HUES64 (cell line): ENCODE measurements at regions not wholly inside any gene's neighbourhood (a gene's known extent, or its start where the extent isn't known, plus 50 kb on each side); places are given as distances from the start of the nearest gene placed in this dataset.

Experiments used
- H3K27ac ChIP-seq: 2 replicates; pipeline ENCODE4 v1.7.0; 2013; ENCODE audit warnings: low read depth, low read length, inconsistent platforms
- H3K27me3 ChIP-seq: 2 replicates; pipeline ENCODE4 v1.6.1; 2013; ENCODE audit warnings: mild to moderate bottlenecking, low read length; ENCODE audit not compliant: insufficient read depth
- H3K36me3 ChIP-seq: 2 replicates; pipeline ENCODE4 v1.6.1; 2013; ENCODE audit warnings: mild to moderate bottlenecking, low read length; ENCODE audit not compliant: insufficient read depth
- H3K4me1 ChIP-seq: 2 replicates; pipeline ENCODE4 v1.6.1; 2013; ENCODE audit warnings: mild to moderate bottlenecking, low read length, moderate library complexity; ENCODE audit not compliant: insufficient read depth
- H3K4me3 ChIP-seq: 2 replicates; pipeline ENCODE4 v1.5.1; 2013; ENCODE audit warnings: mild to moderate bottlenecking, low read length, moderate library complexity
- H3K9ac ChIP-seq: 2 replicates; pipeline ENCODE4 v1.6.1; 2013; ENCODE audit warnings: mild to moderate bottlenecking, low read depth, low read length
- H3K9me3 ChIP-seq: 2 replicates; pipeline ENCODE4 v1.6.1; 2013; ENCODE audit warnings: low read depth, low read length; ENCODE audit not compliant: insufficient read depth
- WGBS: fragments of 150-250, 120-280 bp; methylation state at CpG from one replicate; pipeline ENCODE4 v1.1.7; 2013; ENCODE audit warnings: missing lambda C conversion rate; 5-methylcytosine and 5-hydroxymethylcytosine counted together

DNA sequence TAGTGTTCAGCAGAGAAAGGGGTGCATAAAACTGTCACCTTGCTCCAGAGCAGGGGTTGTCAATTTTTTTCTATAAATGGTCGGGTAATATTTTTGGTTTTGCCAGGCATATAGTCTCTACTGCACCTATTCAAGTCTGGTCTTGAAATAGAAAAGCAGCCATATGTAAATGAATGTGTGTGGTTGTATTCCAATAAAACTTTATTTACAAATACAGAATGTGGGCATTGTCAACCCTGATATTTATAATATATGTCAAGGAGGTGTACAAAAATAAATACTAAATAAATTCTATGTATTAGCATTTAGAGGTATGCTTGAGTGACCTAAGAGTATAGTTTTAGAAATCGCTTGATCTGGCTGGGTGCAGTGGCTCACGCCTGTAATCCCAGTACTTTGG lies 97.6 kb upstream of the SPRY2 start:
- H3K27ac ChIP-seq, result no peak overlapping the region
- no peaks in the 10 kb centered on the region for H3K36me3 ChIP-seq
- peaks cover 2% of the 10 kb centered on the region; the same call in 1 of the 2 replicates for H3K4me1 ChIP-seq
- H3K9me3 ChIP-seq, result no peaks in the 10 kb centered on the region
- H3K9ac ChIP-seq, result no peak overlapping the region
- WGBS, result 94% methylated on average over 3 of the region's 3 CpGs
- no peaks in the 10 kb centered on the region for H3K27me3 ChIP-seq
- no peak overlapping the region for H3K4me3 ChIP-seq

DNA sequence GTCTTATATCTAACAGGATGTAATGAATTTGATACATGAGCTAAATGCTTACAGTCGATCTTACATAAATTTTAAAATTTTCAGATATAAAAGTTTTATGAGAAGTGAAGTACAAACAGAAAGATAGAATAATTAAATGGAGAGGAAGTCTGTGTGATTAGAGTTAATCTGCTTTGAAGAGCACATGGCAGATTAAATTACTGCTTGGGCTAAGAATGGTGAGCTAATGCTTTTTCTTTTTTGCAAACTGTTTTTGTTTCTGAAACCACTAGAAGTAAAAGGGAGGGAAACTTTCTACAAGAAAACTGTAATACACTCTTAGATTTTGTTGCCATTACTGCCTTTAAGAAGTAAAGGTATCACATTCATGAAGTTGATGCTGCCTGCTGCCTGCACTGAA lies 96.3 kb upstream of the SPRY2 start:
- Histone ChIP-seq H3K9me3 (no peaks in the 10 kb centered on the region), H3K27ac (no peak overlapping the region), H3K4me1 (no peaks in the 10 kb centered on the region), H3K27me3 (no peaks in the 10 kb centered on the region), H3K36me3 (no peaks in the 10 kb centered on the region), H3K4me3 (no peak overlapping the region), H3K9ac (no peak overlapping the region)
- no CpG with 5 or more reads among the region's 1 CpG for WGBS

DNA sequence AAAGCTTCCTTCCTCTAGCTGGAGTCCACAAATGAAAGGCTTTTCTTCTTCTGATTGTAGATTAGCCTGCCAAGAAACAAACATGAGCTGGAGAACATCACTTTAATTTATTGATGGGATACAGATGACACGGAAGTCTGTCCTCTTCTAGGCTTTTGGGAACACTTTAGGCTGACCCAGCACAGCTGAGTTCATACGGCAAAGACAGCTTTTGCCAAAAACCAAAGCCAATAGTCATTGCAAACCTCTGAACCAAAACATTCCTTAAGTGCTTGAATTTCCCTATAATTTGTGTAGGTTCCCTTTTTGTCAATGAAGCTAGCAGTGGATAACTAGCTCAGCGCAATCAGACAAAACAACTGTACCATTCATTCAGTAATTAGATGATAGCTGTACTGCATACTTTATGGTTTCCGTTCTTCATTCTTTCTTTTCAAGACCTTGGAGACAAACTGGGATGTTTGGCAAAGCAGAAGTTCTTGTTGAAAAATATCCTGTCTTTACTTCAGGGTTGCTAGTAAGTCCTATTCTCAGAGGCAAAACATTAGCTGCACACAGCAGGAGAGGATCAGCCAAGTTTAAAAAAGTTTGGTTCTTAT lies 95.7 kb upstream of the SPRY2 start:
- H3K9ac ChIP-seq, result no peak overlapping the region
- no peaks in the 10 kb centered on the region for H3K36me3 ChIP-seq
- H3K27me3 ChIP-seq, result no peaks in the 10 kb centered on the region
- no peak overlapping the region for H3K27ac ChIP-seq
- no peaks in the 10 kb centered on the region for H3K9me3 ChIP-seq
- WGBS, result 91% methylated on average over 4 of the region's 4 CpGs
- H3K4me1 ChIP-seq, result no peaks in the 10 kb centered on the region
- no peak overlapping the region for H3K4me3 ChIP-seq

DNA sequence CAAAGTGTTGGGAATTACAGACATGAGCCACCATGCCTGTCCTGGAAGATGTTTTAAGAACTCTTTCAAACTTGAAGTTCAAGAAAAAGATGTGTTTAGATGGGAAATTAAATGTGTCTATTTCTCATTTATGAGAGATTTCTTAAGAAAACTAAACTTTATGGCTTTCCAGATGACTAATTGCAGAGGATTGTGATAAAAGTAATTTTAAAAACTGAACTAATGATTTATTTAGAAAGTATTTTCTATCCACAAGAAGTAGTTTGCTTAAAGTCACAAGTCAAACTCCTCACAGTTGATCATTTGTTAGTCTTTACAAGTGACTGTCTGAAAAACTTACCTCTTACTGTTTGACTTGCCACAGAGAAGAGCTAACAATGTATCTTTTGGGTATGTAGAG lies 89.6 kb upstream of the SPRY2 start:
- H3K4me1 ChIP-seq, result no peaks in the 10 kb centered on the region; the same call in 1 of the 2 replicates
- H3K27me3 ChIP-seq, result no peaks in the 10 kb centered on the region
- no peak overlapping the region for H3K4me3 ChIP-seq
- no peaks in the 10 kb centered on the region for H3K36me3 ChIP-seq
- no peak overlapping the region for H3K9ac ChIP-seq
- H3K9me3 ChIP-seq, result no peaks in the 10 kb centered on the region
- no peak overlapping the region for H3K27ac ChIP-seq

DNA sequence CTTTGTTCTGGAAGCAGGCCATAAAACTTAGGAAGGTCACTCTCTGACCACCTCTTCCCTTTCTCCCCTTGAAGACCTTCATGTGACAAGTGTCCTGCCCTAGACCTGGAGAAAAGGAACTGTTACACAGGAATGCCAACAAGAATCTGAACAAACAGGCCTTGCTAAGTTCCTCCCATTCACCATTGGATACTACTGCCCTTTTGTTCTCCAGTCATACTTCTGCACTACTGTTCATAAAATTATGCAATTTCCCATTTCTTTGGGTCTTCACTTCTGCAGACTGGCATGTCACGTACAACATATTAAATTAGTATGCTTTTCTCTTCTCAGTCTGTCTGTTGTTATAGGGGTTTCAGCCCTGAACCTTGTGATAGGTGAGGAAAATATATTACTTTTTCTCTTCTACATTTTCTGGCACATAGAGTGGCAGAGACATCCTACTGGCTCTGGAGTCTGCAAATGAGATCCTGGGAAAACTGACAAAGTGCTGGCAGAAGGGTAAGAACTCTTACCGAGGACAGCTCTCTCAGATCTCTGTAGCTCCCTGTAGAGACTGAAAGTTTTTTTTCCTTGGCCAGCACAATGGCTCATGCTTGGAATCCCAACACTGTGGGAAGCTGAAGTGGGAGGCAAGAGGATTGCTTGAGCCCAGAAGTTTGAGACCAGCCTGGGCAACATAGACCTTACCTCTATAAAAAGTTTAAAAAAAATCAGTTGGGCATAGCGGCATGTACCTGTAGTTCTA lies 87.6 kb upstream of the SPRY2 start:
- H3K36me3 ChIP-seq, result no peaks in the 10 kb centered on the region
- H3K27me3 ChIP-seq, result no peaks in the 10 kb centered on the region
- no peak overlapping the region for H3K9ac ChIP-seq
- H3K4me1 ChIP-seq, result no peaks in the 10 kb centered on the region; the same call in 1 of the 2 replicates
- no peak overlapping the region for H3K4me3 ChIP-seq
- 80% methylated on average over 3 of the region's 3 CpGs for WGBS
- H3K27ac ChIP-seq, result no peak overlapping the region
- peaks cover 16% of the 10 kb centered on the region for H3K9me3 ChIP-seq

DNA sequence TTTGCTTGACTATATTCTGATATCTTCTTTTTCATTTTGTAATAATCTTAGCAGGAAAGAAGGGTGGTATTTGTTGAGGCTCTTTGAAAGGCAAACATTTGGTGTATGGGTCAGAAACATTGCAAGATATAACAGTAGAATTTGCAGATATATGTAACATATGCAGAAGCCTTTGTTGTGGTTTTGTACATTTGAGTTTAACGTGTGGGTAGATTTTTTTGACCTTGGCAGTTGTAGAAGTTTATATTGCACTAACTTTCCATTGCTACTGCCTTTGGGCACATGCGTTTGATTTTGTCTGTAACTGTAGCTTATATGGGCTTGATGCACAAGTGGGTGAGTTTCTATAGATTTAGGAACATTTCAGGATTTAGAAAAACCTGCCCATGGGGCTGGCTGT lies 78.5 kb upstream of the SPRY2 start:
- WGBS, result 92% methylated on average over 2 of the region's 2 CpGs
- no peaks in the 10 kb centered on the region for H3K4me1 ChIP-seq
- no peak overlapping the region for H3K9ac ChIP-seq
- no peaks in the 10 kb centered on the region for H3K36me3 ChIP-seq
- H3K9me3 ChIP-seq, result peaks cover 12% of the 10 kb centered on the region
- H3K27ac ChIP-seq, result no peak overlapping the region
- H3K4me3 ChIP-seq, result no peak overlapping the region
- no peaks in the 10 kb centered on the region for H3K27me3 ChIP-seq

- Histone ChIP-seq H3K36me3 (no peaks in the 10 kb centered on the region), H3K27me3 (no peaks in the 10 kb centered on the region), H3K4me1 (no peaks in the 10 kb centered on the region), H3K4me3 (no peak overlapping the region), H3K9ac (no peak overlapping the region), H3K27ac (no peak overlapping the region), H3K9me3 (no peaks in the 10 kb centered on the region)
Measured at GRCh38 chr13:80413611-80414010, 72.7 kb upstream of the SPRY2 start.

DNA sequence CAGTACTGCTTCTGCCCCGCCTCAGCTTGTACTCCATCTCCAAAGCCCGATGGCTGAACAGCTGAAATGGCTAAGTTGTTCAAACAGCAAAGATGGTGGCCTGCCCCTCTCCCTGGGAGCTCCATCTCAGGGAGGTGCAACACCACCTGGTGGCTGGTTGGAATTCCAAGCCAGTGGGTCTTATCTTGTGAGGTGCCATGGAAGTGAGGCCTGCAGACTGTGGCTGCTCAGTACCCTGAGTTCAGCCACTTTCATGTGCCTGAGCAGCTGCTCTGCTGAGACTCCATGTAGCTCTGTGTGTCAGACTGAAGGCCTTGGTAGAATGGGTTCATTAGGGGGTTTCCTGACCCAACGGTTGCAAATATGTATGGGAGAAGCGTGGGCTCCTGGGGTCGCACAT lies 67.3 kb upstream of the SPRY2 start:
- WGBS, result 99% methylated on average over 5 of the region's 5 CpGs
- Histone ChIP-seq H3K27ac (no peak overlapping the region), H3K27me3 (no peaks in the 10 kb centered on the region), H3K9ac (no peak overlapping the region), H3K36me3 (no peaks in the 10 kb centered on the region), H3K4me3 (no peak overlapping the region), H3K9me3 (peaks cover 5% of the 10 kb centered on the region; the same call in 1 of the 2 replicates), H3K4me1 (no peaks in the 10 kb centered on the region)

- Histone ChIP-seq H3K27me3 (no peaks in the 10 kb centered on the region), H3K27ac (no peak overlapping the region)
- WGBS, result 100% methylated on average over 3 of the region's 5 CpGs
Measured at GRCh38 chr13:80400865-80401426, 60.0 kb upstream of the SPRY2 start.

GRCh38 chr13:80400164-80400864 lies 59.4 kb upstream of the SPRY2 start:
- no peaks in the 10 kb centered on the region for H3K4me1 ChIP-seq
- H3K27ac ChIP-seq, result no peak overlapping the region
- H3K36me3 ChIP-seq, result no peaks in the 10 kb centered on the region
- H3K4me3 ChIP-seq, result no peak overlapping the region
- H3K9ac ChIP-seq, result no peak overlapping the region
- WGBS, result 96% methylated on average over 3 of the region's 3 CpGs
- H3K27me3 ChIP-seq, result no peaks in the 10 kb centered on the region
- peaks cover 5% of the 10 kb centered on the region; the same call in 1 of the 2 replicates for H3K9me3 ChIP-seq

More at GRCh38 chr13:80400865-80401426, 60.0 kb upstream of the SPRY2 start:
- Histone ChIP-seq H3K4me1 (no peaks in the 10 kb centered on the region), H3K36me3 (no peaks in the 10 kb centered on the region), H3K4me3 (no peak overlapping the region), H3K9ac (no peak overlapping the region), H3K9me3 (peaks cover 5% of the 10 kb centered on the region; the same call in 1 of the 2 replicates)
